ENCODE measurements at regions not wholly inside any gene's neighbourhood (a gene's known extent, or its start where the extent isn't known, plus 50 kb on each side); places are given as distances from the start of the nearest gene placed in this dataset.

DNA sequence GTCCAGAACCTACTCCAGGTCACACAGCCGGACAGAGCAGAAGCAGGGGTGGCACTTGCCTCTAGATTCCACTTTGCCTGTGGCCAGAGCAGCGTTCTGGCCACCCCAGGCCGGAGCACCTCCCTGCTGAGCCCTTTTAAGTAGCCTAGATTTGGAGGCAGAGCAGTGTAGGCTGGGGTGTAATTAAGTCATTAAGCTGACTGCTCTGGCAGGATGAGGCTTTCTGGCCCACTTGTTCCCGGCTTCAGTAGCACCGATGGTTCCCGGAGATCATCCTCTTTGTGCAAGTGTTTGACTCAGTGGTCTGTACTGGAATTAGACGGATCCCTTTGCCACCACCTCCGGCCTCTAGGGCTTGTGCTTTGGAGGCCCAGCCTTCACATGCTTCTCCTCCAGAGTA, 281.9 kb upstream of the ANKRD55 start:
- no peak overlapping the region for H3K4me3 ChIP-seq
- H3K27ac ChIP-seq, result no peak overlapping the region
- no peaks in the 10 kb centered on the region for H3K4me1 ChIP-seq
- 68 to 72% (median 71%) methylated on average over 8 of the region's 8 CpGs for WGBS, 3 donors
- ATAC-seq, result no peak
- H3K27me3 ChIP-seq (ENCODE audit: insufficient read depth in 3 of 3, low read length in 2 of 3), result no peaks in the 10 kb centered on the region
- TF ChIP-seq CTCF (IDR thresholded peaks at IDR 0.05), result no peak
- no peaks in the 10 kb centered on the region for H3K36me3 ChIP-seq (ENCODE audit: insufficient read depth in 1 of 2, low read depth in 1 of 2)
- DNase-seq, result no peak
- intact Hi-C loops (cut with DNase I), result no loop called here
- H3K9me3 ChIP-seq, result no peaks in the 10 kb centered on the region

DNA sequence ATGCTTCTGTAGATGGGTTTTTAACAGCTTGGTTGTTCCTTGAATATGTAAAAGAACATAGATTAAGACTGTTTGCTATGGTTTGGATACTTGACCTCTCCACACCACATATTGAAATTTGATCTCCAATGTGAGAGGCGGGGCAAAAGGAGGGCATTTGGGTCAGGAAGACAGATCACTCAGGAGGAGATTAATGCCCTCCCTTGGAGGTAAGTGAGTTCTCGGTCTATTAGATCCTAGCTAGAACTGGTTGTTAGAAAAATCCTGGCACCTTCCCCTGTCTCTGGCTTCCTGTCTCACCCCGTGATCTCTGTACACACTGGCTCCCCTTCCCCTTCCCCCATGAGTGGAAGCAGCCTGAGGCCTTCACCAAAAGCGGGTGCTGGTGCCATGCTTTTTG, 281.1 kb upstream of the ANKRD55 start:
- H3K27me3 ChIP-seq (ENCODE audit: insufficient read depth in 3 of 3, low read length in 2 of 3), result no peaks in the 10 kb centered on the region
- no peak for ATAC-seq
- H3K4me1 ChIP-seq, result no peaks in the 10 kb centered on the region
- no peak for DNase-seq
- no peaks in the 10 kb centered on the region for H3K36me3 ChIP-seq (ENCODE audit: insufficient read depth in 1 of 2, low read depth in 1 of 2)
- no peak overlapping the region for H3K27ac ChIP-seq
- H3K4me3 ChIP-seq, result no peak overlapping the region
- no peaks in the 10 kb centered on the region for H3K9me3 ChIP-seq
- intact Hi-C loops (cut with DNase I), result no loop called here
- 70 to 78% (median 73%) methylated on average over 4 of the region's 4 CpGs for WGBS, 3 donors
- TF ChIP-seq CTCF (IDR thresholded peaks at IDR 0.05), result no peak

GRCh38 chr5:56513141-56513540, 280.0 kb upstream of the ANKRD55 start:
- Histone ChIP-seq H3K36me3 (ENCODE audit: insufficient read depth in 1 of 2, low read depth in 1 of 2) (no peaks in the 10 kb centered on the region), H3K27ac (no peak overlapping the region), H3K4me3 (no peak overlapping the region), H3K9me3 (no peaks in the 10 kb centered on the region), H3K4me1 (no peaks in the 10 kb centered on the region), H3K27me3 (ENCODE audit: insufficient read depth in 3 of 3, low read length in 2 of 3) (no peaks in the 10 kb centered on the region)
- DNase-seq (no peak), ATAC-seq (no peak)
- no peak for TF ChIP-seq CTCF (IDR thresholded peaks at IDR 0.05)
- intact Hi-C loops (cut with DNase I), result no loop called here
- 0% methylated on average over 1 of the region's 1 CpG for WGBS, 3 donors

- Histone ChIP-seq H3K27me3 (ENCODE audit: insufficient read depth in 3 of 3, low read length in 2 of 3) (no peaks in the 10 kb centered on the region), H3K4me3 (no peak overlapping the region), H3K4me1 (no peaks in the 10 kb centered on the region), H3K27ac (no peak overlapping the region), H3K9me3 (no peaks in the 10 kb centered on the region), H3K36me3 (ENCODE audit: insufficient read depth in 1 of 2, low read depth in 1 of 2) (no peaks in the 10 kb centered on the region)
- ATAC-seq, result peak in 3 of 4 donors; percentile 53 to 70 (median 70)
- intact Hi-C loops (cut with DNase I), result no loop called here
- WGBS, 3 donors, result 45 to 57% (median 55%) methylated on average over 6 of the region's 6 CpGs
- TF ChIP-seq CTCF (IDR thresholded peaks at IDR 0.05), result no peak
- DNase-seq, result peak in 1 of 2 donors; percentile 25
Observed at GRCh38 chr5:56512313-56512996, 279.3 kb upstream of the ANKRD55 start.

GRCh38 chr5:56511326-56511841, 278.3 kb upstream of the ANKRD55 start:
- 73 to 82% (median 74%) methylated on average over 2 of the region's 2 CpGs for WGBS, 3 donors
- Histone ChIP-seq H3K4me3 (no peak overlapping the region), H3K9me3 (no peaks in the 10 kb centered on the region), H3K27me3 (ENCODE audit: insufficient read depth in 3 of 3, low read length in 2 of 3) (no peaks in the 10 kb centered on the region), H3K27ac (no peak overlapping the region), H3K36me3 (ENCODE audit: insufficient read depth in 1 of 2, low read depth in 1 of 2) (no peaks in the 10 kb centered on the region), H3K4me1 (no peaks in the 10 kb centered on the region)
- DNase-seq, result no peak
- intact Hi-C loops (cut with DNase I), result no loop called here
- no peak for TF ChIP-seq CTCF (IDR thresholded peaks at IDR 0.05)
- ATAC-seq, result no peak

Data from psoas muscle (tissue), 7 donors.